EL (cell line): ENCODE measurements at regions not wholly inside any gene's neighbourhood (a gene's known extent, or its start where the extent isn't known, plus 50 kb on each side); places are given as distances from the start of the nearest gene placed in this dataset.
A peak's percentile ranks its signal among the peaks of the same experiment; 100 is the strongest.
"Not testable (repeated sequence)": the region's sequence is repeated elsewhere in the genome, so short reads cannot be mapped to it uniquely, and the experiment has no call there.

Experiments used
- DNase-seq: peaks from one replicate; pipeline ENCODE4 v3.0.0-alpha.2; 2016

- DNase-seq, result no peak
Observed at GRCh38 chr5:136924490-136924889, 559.1 kb upstream of the TRPC7 start.

- DNase-seq, result no peak
Observed at GRCh38 chr5:136910625-136911024, 545.3 kb upstream of the TRPC7 start.

DNA sequence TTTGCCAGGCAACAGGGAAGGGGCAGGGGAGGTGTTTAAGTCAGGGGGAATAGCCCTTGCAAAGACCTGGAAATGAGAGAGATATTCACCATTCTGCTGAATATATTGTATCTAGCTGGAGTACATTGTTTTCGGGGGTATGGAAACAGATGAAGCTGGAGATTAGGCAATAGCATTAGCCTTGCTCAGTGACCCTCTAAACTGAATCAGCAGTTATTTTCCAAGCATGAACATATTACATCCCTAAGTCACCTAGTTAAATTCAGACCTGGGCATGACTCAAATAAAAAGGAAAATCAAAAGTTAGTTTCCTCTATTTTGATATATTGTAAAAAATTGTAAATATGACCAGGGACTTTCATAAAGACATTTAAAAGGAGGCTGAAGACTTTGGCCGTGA is 544.6 kb upstream of the TRPC7 start:
- no peak for DNase-seq

DNA sequence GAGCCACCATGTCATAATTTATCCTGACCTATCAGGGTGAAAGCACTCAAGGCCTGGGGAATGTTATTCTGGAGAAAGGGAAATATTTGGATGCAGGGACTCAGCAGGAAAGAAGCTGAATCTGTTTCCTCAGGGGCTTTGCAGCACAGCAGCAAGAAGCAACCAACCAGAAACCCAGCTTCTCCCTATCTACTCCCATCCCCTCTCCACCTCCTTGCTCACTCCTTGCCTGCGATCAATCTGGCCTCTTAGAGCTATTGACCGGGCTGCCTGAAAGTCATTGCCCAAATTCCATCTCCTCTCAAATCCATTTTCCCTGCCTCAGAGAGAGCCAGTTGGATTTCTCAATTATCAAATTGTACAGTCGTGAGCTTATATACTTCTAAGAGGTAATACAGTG is 542.0 kb upstream of the TRPC7 start:
- no peak for DNase-seq

- DNase-seq, result no peak
Observed at GRCh38 chr5:136906545-136906944, 541.2 kb upstream of the TRPC7 start.

DNA sequence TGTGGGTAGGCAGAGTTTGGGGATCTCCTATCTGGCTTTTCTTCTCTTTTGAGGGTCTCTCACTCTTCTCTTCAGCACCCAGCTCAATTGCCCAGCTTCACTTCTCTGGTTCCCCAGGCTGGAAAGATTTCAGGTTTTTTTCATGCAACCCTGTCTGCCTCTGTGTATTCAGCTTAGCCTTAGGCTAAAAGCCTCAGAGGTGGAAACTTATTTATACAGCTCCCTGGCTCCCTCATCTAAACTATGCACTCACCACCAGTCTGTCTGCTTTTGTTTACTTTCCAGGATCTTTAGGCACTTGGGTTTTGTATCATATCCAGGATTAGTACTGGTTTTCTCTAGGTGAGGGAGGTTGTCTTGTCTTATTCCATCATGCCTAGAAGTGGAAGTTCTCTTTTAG is 540.2 kb upstream of the TRPC7 start:
- DNase-seq, result peak; percentile 4

GRCh38 chr5:136894070-136894469 is 528.7 kb upstream of the TRPC7 start:
- DNase-seq, result no peak

GRCh38 chr5:136892000-136892399 is 526.7 kb upstream of the TRPC7 start:
- DNase-seq, result no peak

DNA sequence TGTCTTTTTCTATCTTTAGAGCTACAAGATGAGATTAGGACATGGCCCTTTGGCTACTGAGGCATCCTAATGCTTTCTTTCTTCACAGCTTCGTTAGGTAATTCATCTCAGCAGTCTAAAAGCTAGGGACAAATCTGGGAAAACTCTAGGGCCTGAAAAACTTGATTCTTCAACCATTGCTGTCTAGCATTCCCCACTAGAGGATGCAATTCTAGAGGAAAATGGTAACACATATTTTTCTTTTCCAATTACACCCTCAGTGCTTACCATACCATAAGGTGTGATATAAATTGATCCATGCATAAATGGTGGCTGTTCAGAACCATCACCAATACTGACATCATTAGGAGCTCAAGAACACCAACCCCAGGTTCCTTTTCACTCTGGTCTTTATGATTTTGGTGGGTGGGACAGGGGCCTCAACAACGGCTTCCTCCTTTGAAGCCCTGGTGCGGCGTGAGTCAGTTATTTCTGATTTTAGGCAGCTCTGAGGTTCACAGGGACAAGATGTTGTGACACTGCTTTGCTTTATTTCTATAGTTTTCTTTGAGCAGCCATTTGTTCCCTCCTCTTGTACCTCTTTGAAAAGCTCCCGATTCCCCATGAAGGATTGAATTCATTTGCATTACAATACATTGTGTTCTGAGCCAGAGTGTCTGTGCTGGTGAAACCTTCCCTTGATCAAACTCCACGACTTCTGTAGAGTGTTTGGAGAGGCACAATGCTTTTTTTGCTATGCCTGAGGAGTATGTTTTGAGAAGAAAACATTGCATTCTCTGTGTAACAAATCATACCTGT is 526.0 kb upstream of the TRPC7 start:
- DNase-seq, result no peak

DNA sequence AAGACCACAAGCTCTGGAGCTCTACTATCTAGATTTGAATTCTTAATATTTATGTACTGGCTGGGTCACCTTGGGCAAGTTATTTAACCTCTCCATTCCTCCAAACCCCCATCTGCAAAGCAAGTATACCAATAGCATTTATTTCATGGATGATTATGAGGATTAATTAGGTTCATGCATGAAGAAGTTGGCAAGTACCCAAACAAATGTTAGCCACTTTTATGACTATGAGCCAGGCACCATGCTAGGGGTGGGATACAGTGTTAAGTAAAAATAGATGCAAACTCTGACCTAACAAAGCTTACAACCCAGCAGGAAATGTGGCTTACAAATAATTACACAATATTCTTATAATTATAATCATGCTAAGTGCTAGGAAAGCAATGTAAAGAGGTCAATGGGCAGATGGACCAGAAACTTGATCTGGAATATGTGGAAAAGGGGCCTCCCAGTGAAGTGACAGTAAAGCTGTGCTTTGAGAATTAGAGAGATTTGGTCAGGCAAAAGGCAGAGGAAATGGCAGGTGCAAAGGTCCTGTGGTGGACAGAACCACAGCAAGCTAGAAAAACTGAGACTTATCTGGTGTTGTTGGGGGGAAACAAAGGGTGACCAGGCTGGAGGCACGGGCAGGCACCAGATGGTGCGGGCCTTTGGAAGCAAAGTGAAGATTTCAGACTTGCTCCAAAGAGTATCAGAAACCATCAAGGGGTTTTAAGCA is 525.2 kb upstream of the TRPC7 start:
- DNase-seq, result no peak

GRCh38 chr5:136886608-136887007 is 521.3 kb upstream of the TRPC7 start:
- DNase-seq, result no peak

GRCh38 chr5:136864960-136865359 is 499.6 kb upstream of the TRPC7 start:
- no peak for DNase-seq

DNA sequence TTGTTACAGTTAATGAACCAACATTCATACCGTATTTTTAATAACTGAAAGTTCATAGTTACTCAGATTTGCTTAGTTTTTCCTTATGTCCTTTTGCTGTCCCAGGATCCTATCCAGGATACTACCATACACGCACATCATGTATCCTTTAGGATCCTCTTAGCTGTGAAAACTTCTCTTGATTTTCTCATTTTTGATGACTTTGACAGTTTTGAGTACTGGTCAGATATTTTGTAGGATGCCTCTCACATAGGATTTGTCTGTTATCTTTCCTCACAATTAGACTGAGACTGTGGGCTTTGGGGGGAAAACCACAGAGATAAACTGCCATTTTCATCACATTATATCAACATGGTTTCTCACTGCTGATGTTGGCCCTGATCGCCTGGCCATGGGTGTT is 491.3 kb upstream of the TRPC7 start:
- no peak for DNase-seq

- no peak for DNase-seq
Observed at GRCh38 chr5:136853971-136854370, 488.6 kb upstream of the TRPC7 start.

DNA sequence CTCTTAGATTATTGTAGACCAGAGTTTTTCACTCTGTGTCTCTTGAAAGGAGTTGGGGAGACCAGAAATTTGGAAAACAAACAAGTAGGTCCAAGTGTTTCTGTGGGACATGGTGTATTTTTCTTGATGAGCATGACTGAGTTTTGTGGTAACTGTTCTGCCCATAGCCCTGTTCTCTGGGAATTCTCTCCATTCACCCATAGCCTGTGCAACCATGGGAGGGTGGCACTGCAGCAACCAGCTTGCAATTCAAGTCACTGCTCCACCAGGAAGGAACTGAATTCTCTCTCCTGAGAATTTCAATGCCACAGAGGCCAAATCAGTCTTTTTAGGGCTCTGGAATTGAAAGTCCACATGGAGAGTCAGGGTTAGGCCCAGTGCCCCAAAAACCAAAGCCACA is 475.3 kb upstream of the TRPC7 start:
- DNase-seq, result no peak

GRCh38 chr5:136836093-136836492 is 470.7 kb upstream of the TRPC7 start:
- DNase-seq, result no peak

- DNase-seq, result no peak
Observed at GRCh38 chr5:136820848-136821247, 455.5 kb upstream of the TRPC7 start.

DNA sequence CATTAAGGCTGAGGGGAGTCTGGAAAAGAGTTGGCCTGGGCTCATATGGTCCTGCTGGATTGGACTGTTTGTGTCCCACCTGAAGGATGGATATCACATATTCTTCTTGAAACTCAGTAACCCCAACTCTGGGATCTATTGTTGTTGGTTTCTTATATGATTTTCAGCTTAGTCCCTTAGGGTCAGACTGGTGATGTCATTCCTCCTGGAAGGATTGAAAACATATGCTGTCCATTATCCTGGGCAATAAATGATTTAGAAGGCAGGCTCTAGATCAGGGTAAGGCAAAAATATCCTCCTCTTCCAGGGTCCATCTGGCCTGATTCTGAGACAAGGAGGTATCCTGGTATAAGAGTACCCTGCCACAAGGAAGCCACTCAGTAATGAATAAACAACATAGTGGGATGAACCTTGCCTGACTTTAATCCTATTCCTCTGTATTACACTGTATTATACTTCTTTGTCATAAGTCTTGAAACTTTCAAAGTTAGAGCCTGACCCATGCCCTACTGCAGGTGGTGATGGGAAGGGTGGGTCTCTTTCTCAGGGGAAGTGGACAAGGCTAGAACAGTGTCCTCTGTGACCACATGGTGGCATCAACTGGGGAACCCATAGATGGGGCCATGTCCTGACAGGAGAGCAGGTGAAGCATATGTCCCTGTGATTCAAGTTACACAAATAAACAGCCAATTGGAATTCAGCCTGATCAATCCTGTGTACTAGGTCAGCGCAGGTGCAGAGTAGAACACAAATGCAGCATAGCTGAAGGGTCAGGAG is 454.4 kb upstream of the TRPC7 start:
- DNase-seq, result no peak

DNA sequence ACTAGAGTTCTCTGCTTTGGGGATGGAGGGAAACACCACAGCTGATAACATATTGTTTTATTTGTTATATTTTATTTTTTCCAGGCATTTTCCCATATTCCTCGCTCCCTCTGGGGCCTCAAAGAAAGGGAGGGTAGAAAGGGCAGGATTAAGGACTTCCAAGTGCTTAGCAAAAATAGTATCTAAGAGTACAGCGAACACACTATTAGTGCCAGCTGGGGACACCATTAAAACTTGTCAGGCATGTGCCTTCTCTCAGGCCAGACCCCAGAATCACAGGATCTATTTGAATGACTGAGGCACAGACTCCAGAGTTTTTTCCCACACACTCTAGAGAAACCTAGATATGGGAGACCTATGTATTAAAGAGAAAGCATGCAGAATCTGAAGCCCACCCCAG is 451.0 kb upstream of the TRPC7 start:
- no peak for DNase-seq

DNA sequence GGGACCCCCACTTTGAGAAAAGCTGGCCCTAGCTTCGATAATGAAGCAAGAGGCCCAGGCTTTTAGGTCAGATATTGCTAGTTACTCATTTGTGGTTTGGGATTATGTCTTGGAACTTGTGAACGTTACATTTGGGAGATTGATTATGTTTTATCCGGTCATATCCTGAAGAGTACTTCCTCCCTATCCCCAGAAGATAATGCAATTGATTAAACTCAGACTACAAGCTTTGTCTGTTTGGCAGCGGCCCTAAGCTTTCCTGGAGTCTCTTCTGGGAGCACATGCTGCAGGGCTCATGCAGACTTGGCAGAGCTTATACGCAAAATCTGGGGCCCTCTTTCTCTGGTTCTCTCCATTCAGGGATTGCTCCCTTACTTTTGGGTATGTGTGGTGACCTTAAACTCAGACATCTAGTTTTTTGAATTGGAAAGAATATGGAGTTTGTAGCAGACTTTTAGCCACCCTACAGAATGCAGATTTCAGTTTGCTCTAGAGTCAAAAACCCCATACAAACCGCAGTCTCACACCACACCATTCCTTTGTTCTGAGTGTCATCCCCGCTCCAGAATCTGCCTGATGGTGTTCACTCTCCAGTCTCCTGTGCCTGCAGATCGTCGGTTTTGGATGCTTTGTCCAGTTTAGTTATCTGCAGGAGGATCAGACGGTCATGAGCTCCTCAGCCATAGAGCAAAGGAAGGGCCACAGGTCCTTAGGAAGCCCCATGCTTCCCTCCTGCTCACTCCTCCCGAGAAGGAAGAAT is 449.5 kb upstream of the TRPC7 start:
- peak; percentile 79 for DNase-seq

- DNase-seq, result not testable (repeated sequence)
Observed at GRCh38 chr5:136812270-136812669, 446.9 kb upstream of the TRPC7 start.

GRCh38 chr5:136811551-136811950 is 446.2 kb upstream of the TRPC7 start:
- peak; percentile 90 for DNase-seq

DNA sequence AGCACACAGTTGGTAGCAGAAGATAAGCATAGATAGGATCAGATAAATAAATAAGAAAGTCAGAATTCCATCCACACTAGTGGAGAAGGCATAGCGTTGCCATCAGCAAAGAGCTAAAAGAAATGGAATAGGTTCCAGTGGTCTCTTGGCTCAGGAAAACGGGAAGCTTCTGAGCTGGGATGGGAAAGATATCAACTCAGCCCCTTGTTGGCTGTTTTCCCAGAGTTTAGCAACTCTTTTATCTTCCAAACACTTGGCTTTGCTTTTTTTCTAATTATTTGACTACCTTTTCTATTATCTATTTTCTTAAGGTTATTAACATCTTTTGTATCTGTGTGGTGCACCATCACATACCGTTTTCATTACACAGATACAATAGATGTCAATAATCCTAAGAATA is 445.7 kb upstream of the TRPC7 start:
- DNase-seq, result peak; percentile 43
